HG03575 (cell line): ENCODE measurements at regions not wholly inside any gene's neighbourhood (a gene's known extent, or its start where the extent isn't known, plus 50 kb on each side); places are given as distances from the start of the nearest gene placed in this dataset.

Experiments used
- ATAC-seq: cut with Tn5 transposase; IDR thresholded peaks from one replicate; pipeline ENCODE4 v1.9.1; 2021; ENCODE audit not compliant: unreplicated experiment, insufficient number of reproducible peaks, low FRiP score; ENCODE audit errors: extremely low read depth

GRCh38 chr4:130559268-130559667 is 1463.3 kb downstream of the C4orf33 start:
- no peak for ATAC-seq

DNA sequence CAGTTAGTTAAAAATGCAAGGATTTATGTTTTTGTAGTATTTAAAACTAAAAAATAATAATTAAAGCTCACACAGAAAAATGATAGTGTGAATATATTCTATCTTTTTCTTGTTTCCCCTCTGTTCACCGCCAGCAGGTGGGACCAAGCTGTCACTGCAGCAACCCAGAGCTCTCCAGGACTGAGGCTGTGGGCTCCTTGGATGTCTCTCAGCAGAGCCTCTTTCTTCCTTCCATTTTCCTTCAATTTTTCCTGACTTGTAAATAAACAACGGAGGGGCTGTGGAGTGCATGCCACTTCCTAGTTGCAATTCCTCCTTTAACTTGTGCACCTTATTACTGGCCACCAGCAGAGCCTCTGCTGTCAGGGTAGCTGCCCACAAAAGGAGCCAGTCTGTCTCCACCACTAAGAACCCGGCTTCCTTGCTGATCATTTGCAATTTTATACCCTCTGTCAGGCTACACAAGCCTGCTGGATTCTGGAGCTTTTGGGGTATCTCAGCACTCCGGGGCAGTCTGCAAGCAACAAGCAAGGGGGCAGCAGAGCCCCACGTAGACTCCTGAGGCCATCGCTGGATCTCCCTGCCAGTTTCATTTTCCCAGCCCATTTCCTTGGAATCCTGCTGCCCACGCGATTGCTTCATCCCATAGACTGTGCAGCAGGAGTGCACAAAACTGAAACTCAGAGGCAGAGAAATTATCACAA is 1467.4 kb downstream of the C4orf33 start:
- no peak for ATAC-seq

DNA sequence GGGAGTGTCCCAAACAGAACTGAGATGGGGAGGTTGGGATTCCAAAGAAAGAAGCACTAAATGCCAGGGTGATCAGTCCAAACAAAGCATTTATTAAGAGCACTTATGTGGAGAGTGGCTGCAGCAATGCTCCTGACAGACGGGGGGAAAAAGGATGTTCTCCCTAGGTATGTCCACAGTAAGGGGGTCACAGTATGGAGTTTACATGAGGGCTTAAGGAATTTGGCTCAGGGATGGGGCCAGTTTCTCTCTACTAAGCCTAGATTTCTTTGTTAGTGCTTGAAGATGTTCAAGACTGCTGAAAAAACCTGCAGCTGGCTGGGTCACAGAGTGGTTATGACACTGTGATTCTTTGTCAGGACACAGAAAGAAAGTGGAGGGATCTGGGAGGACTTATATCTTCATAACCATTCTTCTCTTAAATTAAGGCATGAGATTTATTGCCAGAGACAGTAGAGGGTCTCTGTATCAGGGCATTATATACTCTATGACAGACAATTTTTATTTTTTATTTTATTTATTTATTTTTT is 1468.0 kb downstream of the C4orf33 start:
- ATAC-seq, result no peak

DNA sequence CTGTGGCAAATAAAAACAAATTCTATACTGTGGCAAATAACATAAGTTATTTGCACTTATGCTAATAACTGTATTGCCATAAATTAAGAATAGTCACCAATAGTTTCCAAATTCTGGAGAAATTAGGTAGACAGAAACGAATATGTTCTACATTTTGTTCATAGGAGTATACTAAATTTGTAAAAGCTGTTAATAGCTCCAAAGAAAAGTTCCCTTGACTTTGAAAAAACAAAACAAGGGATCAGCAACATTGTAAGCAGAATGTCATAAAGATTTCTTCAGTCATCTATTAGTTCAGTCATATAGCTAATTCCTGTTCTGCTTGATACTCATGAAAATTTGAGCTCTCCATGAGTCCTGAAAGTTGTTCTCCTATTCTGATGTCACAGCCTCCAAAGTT is 1472.8 kb downstream of the C4orf33 start:
- no peak for ATAC-seq

- ATAC-seq, result no peak
Measured at GRCh38 chr4:130573742-130574141, 1477.8 kb downstream of the C4orf33 start.

- no peak for ATAC-seq
Measured at GRCh38 chr4:130574215-130574614, 1478.3 kb downstream of the C4orf33 start.

GRCh38 chr4:130576218-130576617 is 1480.3 kb downstream of the C4orf33 start:
- no peak for ATAC-seq

DNA sequence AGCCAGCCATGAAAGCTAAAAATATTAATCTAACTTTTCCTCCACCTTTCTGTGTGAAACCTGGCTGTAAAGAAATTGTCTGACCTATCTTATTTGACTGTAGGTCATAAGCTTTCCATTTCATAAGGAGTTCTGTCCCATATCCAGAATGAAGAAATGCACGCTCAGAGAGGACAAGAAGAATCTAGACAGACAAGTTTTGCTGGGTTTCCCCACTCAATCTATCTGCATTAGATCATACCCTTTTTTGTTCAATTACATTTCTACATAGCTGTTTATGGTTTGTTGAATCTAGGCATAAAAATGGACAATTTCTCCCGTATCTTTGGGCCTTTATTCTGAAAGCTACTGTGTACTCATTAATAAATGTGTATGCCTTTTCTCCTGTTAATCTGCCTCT is 1495.1 kb downstream of the C4orf33 start:
- ATAC-seq, result no peak

- no peak for ATAC-seq
Measured at GRCh38 chr4:130600706-130601105, 1504.8 kb downstream of the C4orf33 start.

DNA sequence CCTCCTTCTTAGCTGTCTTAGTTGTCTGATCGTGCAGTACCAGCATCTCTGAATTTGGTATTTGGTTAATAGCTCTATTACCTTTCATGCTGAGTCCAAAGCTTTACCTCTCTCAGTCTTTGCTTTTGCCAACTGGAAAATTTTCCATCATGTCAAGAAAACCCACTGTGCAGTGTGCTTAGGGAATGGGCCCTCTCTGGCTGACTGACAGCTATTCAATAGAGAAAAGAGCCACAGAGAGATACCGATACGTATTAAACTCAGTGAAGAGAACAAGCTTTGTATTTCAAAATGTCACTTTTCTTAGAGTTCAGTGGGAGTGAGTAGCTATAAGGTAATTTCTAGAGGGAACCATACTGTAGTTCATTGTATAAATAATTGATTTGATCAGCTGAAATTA is 1507.1 kb downstream of the C4orf33 start:
- no peak for ATAC-seq

GRCh38 chr4:130608121-130608520 is 1512.2 kb downstream of the C4orf33 start:
- no peak for ATAC-seq

DNA sequence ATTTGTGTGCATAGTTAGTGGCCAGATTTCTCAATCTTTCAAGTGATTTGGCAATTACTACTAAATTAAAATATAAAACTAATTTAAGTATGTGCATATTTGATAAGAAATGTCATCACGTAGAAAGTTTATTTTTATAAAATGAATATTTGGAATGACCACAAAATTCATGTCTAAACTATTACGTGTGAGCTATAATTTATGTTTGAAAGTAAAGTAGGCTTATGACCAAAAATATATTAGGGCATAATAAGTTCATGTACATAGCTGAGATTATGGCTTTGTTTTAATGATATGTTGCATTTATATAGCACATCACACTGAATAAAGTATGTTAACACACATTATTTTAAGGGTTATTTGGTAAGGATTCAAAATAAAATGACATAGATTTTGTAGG is 1532.6 kb downstream of the C4orf33 start:
- ATAC-seq, result no peak

- ATAC-seq, result no peak
Measured at GRCh38 chr4:130632731-130633604, 1537.0 kb downstream of the C4orf33 start.

- ATAC-seq, result no peak
Measured at GRCh38 chr4:130636486-130636885, 1540.5 kb downstream of the C4orf33 start.

DNA sequence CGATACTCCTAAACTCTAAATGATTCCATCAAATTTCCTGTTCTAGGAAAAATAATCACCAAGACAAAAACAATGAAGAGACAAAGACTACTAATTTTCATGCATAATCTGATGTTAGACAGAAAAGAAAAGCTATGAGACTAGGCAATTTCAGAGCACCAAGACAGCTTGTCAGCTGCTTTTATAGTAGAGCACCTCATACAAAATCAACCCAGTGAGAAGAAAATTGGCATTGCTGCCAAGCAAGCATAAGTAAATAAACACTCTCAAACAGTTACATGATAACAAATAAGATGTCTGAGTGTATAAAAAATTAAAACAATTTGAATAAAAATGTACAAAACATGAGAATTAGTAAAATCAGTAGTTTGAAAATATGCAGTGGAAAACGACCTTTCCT is 1544.6 kb downstream of the C4orf33 start:
- ATAC-seq, result no peak

DNA sequence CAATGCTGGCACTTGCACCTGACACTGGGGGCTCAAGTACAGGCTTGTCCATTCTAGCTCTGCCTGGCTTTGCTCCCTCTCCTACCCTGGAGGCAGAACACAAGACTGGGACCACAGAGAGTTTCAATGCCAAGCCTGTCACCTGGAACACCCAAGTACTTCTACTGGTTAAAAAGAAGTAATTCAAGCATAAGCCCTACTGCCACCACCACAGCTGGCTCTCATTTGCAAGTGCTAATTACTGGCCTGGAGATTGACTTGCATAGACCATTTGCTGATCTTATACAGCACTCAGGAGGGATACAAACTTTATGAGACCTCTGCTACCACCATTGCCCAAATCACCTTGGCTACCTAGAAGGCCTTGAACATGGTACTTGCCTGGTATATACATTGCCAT is 1550.9 kb downstream of the C4orf33 start:
- no peak for ATAC-seq

DNA sequence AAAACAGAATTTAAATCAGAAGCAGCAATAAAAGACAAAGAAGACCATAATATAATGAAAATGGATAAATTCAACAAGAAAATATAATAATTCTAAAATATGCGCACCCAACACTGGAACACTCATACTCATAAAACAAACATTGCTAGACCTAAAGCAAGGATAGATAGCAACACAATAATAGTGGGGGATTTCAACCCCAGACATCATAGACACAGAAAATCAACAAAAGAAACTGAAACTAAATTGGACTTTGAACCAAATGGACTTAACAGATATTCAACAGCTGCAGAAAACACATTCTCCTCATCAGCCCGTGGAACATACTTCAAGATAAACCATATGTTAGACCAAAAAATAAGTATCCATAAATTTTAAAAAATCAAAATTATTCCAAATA is 1552.6 kb downstream of the C4orf33 start:
- no peak for ATAC-seq

DNA sequence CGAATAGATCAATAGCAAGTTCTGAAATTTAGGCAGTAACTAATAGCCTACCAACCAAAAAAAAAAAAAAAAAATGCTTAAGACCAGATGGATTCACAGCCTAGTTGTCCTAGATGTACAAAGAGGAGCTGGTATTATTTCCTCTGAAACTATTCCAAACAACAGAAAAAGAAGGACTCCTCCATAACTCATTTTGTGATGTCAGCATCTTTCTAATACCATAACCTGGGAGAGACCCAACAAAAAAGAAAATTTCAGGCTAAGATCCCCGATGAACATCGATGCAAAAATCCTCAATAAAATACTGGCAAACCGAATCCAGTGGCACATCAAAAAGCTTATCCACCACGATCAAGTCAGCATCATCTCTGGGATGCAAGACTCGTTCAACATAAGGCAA is 1557.9 kb downstream of the C4orf33 start:
- no peak for ATAC-seq

DNA sequence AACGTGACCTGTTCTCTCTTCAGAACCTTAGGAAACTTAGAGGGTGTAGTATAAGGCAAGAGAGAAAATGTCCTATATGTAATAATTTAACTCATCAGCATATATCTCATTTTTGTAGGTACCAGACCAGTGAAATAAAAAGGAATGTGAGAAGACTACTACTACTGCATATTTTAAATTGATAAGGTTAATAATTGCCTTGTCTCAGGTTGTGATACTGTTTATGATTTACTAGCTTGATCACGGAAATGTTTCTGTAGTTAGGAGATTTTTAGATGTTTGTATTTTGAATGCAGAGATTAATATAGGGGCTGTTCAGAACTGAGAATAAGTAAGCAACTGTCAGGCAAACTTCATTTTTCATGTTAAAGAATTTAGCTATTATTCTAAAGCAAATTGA is 1563.4 kb downstream of the C4orf33 start:
- ATAC-seq, result no peak

- ATAC-seq, result no peak
Measured at GRCh38 chr4:130668859-130669258, 1572.9 kb downstream of the C4orf33 start.
